Heart left ventricle (tissue), 16 donors: ENCODE measurements at regions not wholly inside any gene's neighbourhood (a gene's known extent, or its start where the extent isn't known, plus 50 kb on each side); places are given as distances from the start of the nearest gene placed in this dataset.

Source experiments
- ATAC-seq, 4 donors: fragments of 200-7000 bp; cut with Tn5 transposase; one replicate each; pipeline ENCODE4 v1.9.1; 2020 to 2022; ENCODE audit warnings: moderate library complexity in 4 of 4, mild to moderate bottlenecking in 3 of 4, moderate number of reproducible peaks in 1 of 4
- DNase-seq, 5 donors: peaks; one replicate each; pipeline ENCODE4 v3.0.0-alpha.2; 2020
- H3K27ac ChIP-seq, 12 donors: fragments of 200-600 bp; sonication (generic) in 4 of 12; one replicate each; pipeline versions ENCODE4 v1.5.0 to v1.8.0; 2016 to 2022; ENCODE audit warnings: mild to moderate bottlenecking in 2 of 12
- H3K27me3 ChIP-seq, 9 donors: fragments of 200-600 bp; sonication (generic) in 2 of 9; one replicate each; pipeline versions ENCODE4 v1.5.1 to v1.8.0; 2016 to 2022; ENCODE audit warnings: mild to moderate bottlenecking in 3 of 9
- H3K36me3 ChIP-seq, 9 donors: fragments of 200-600 bp; sonication (generic) in 2 of 9; one replicate each; pipeline versions ENCODE4 v1.5.0 to v1.8.0; 2018 to 2022; ENCODE audit warnings: mild to moderate bottlenecking in 2 of 9
- H3K4me1 ChIP-seq, 12 donors: fragments of 200-600 bp; sonication (generic) in 4 of 12; one replicate each; pipeline versions ENCODE4 v1.5.0 to v1.8.0; 2016 to 2022; ENCODE audit warnings: mild to moderate bottlenecking in 3 of 12
- H3K4me3 ChIP-seq, 12 donors: fragments of 200-600 bp; sonication (generic) in 4 of 12; one replicate each; pipeline versions ENCODE4 v1.5.0 to v1.8.0; 2017 to 2022; ENCODE audit warnings: mild to moderate bottlenecking in 9 of 12, moderate library complexity in 4 of 12
- H3K9me3 ChIP-seq, 12 donors: fragments of 200-600 bp; sonication (generic) in 4 of 12; one replicate each; pipeline versions ENCODE4 v1.5.0 to v1.8.0; 2016 to 2022; ENCODE audit warnings: mild to moderate bottlenecking in 1 of 12
- POLR2A ChIP-seq, 2 donors: fragments of 450-650 bp; IDR thresholded peaks; one replicate each; pipeline ENCODE4 v1.6.1; 2017; ENCODE audit warnings: antibody characterized with exemption in 2 of 2, mild to moderate bottlenecking in 2 of 2, moderate library complexity in 2 of 2
- WGBS, 4 donors: extraction: QIAGEN DNeasy Blood & Tissue Kit in 2 of 4; methylation state at CpG; one replicate each; pipeline versions ENCODE4 v1.1.5 to v1.1.7; 2013 to 2018; 5-methylcytosine and 5-hydroxymethylcytosine counted together
- intact Hi-C, 10 donors: fragments of 100-400 bp; cut with DNase I; formaldehyde crosslinking; loops; one replicate each; pipeline versions ENCODE4 v1.11.1 to v1.14.2; 2022
- TF ChIP-seq, protein P1 (sequence below), 12 donors: fragments of 200-600 bp; sonication (generic) in 4 of 12; IDR thresholded peaks; one replicate each; pipeline versions ENCODE4 v1.5.0 to v1.8.0; 2018 to 2022; ENCODE audit warnings: antibody characterized with exemption in 12 of 12, mild to moderate bottlenecking in 5 of 12
- donor health status: ischemic (EF 13 %, LVEDD 7.1; RV severe dilation, severe dysfunction).
- donor health status: healthy with polysubstance abuse.
- donor health status: DM: no; HTN: yes; CAD: no.
- donor health status: DM: no; HTN: no; CAD: no.
- donor health status: ischemic (EF 25% LVEDD 6.9; RV normal size, moderate dysfunction).
- donor health status: ischemic (EF 25% LVEDD 5.7; RV mildly dilated, moderate dysfunction).
- donor health status: healthy.
- donor health status: DM: yes; HTN: yes; CAD: no.
- donor health status: ischemic (EF 35%, LVEDD 5.7; RV mildly dilated, moderate dysfunction).
- donor health status: nonischemic (EF 11% LVEDD 7.7; RV severe dilation, severe dysfunction).
- donor health status: DM: yes; HTN: yes; CAD: no.
- donor health status: PGD.
- donor health status: ischemic (EF 29% LVEDD 5.4; RV normal size, mild dysfunction).
- donor health status: nonischemic (EF 23%, LVEDD 6.1; RV moderate dilation, normal function).

DNA sequence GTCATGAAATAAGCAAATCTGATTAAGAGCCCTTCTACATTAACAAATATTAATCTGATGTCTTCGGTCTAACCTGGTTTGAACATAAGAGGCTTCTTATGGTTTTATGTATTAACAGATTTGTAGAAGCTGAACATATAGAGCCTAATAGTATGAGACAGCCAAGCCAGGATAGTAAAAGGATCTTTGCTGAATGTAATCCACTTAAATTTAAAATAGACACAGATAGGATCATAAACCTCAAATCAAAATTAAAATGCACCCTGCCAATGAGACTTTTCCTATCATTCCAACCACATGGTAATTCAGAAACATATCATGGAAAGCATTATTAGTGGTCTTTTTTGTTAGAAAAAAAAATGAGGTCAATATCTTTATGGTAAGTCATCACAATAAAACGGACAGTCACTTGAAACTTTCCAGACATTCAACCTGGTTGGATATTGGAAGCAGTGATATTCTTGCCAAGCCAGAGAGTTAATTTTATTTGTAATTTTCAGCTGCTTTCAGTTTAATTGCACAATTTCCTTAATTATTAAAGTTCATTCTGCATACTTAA, 606.9 kb upstream of the SALL1 start:
- H3K27ac ChIP-seq, result no peak overlapping the region
- peaks cover 0 to 3% (median 0%) of the 10 kb centered on the region in 12 donors for H3K4me1 ChIP-seq
- WGBS, 4 donors, result 72 to 87% (median 82%) methylated on average over 2 of the region's 2 CpGs
- H3K9me3 ChIP-seq, result no peaks in the 10 kb centered on the region
- peaks cover 0 to 43% (median 9%) of the 10 kb centered on the region in 9 donors for H3K27me3 ChIP-seq
- intact Hi-C loops, result no loop called here
- no peaks in the 10 kb centered on the region for H3K36me3 ChIP-seq
- TF ChIP-seq, protein P1, sequence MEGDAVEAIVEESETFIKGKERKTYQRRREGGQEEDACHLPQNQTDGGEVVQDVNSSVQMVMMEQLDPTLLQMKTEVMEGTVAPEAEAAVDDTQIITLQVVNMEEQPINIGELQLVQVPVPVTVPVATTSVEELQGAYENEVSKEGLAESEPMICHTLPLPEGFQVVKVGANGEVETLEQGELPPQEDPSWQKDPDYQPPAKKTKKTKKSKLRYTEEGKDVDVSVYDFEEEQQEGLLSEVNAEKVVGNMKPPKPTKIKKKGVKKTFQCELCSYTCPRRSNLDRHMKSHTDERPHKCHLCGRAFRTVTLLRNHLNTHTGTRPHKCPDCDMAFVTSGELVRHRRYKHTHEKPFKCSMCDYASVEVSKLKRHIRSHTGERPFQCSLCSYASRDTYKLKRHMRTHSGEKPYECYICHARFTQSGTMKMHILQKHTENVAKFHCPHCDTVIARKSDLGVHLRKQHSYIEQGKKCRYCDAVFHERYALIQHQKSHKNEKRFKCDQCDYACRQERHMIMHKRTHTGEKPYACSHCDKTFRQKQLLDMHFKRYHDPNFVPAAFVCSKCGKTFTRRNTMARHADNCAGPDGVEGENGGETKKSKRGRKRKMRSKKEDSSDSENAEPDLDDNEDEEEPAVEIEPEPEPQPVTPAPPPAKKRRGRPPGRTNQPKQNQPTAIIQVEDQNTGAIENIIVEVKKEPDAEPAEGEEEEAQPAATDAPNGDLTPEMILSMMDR (IDR thresholded peaks at IDR 0.05), result no peak
- no peak for TF ChIP-seq POLR2A (IDR thresholded peaks at IDR 0.05)
- DNase-seq (no peak), ATAC-seq (no peak)
- no peak overlapping the region for H3K4me3 ChIP-seq

DNA sequence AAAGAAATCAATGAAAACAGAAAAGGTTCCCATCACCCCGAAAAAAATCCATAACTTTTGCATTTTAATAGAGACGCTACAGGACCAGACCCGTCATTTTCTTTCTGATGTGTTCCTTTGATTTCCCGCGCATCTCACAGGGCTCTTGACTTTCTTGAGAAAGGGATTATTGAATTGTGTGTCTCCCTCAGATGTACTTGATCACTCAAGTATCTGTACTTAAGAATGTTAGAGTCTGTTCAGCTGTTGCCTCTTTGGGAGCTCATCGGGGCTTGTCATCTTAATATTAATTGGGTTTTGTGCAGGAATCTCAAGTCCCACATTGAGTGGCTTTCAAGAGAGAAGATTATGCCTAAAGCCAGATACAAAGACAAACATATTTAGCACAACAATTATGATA, 606.4 kb upstream of the SALL1 start:
- H3K4me1 ChIP-seq, result peaks cover 0 to 3% (median 0%) of the 10 kb centered on the region in 12 donors
- no peak for ATAC-seq
- H3K9me3 ChIP-seq, result no peaks in the 10 kb centered on the region
- WGBS, 4 donors, result 87 to 92% (median 88%) methylated on average over 6 of the region's 6 CpGs
- no peak overlapping the region for H3K27ac ChIP-seq
- intact Hi-C loops, result no loop called here
- TF ChIP-seq, protein P1 (IDR thresholded peaks at IDR 0.05), result no peak
- no peak for TF ChIP-seq POLR2A (IDR thresholded peaks at IDR 0.05)
- no peak for DNase-seq
- H3K36me3 ChIP-seq, result no peaks in the 10 kb centered on the region
- H3K27me3 ChIP-seq, result peaks cover 0 to 45% (median 8%) of the 10 kb centered on the region in 9 donors
- no peak overlapping the region for H3K4me3 ChIP-seq

DNA sequence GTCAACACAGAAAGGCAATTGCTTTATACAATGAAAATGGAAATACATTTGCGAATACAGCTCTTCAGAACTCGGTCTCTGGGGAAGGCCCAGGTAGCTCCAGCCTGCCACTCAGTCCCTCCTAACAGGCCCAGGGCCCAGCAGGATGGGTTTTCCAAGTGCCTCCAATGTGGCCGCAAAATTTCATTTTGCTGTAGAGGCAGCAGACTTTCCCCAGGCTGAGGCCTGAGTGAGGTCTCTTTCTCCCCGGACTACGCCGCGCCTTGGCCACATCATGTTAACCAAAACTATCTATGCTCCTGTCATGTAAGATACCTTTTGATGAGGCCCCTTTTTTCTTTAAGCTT, 606.0 kb upstream of the SALL1 start:
- DNase-seq (no peak), ATAC-seq (no peak)
- TF ChIP-seq, protein P1 (IDR thresholded peaks at IDR 0.05), result no peak
- TF ChIP-seq POLR2A (IDR thresholded peaks at IDR 0.05), result no peak
- Histone ChIP-seq H3K9me3 (no peaks in the 10 kb centered on the region), H3K27ac (no peak overlapping the region), H3K36me3 (no peaks in the 10 kb centered on the region), H3K27me3 (peaks cover 0 to 49% (median 5%) of the 10 kb centered on the region in 9 donors), H3K4me1 (no peaks in the 10 kb centered on the region), H3K4me3 (no peak overlapping the region)
- intact Hi-C loops, result no loop called here
- WGBS, 4 donors, result 90 to 94% (median 93%) methylated on average over 7 of the region's 7 CpGs

DNA sequence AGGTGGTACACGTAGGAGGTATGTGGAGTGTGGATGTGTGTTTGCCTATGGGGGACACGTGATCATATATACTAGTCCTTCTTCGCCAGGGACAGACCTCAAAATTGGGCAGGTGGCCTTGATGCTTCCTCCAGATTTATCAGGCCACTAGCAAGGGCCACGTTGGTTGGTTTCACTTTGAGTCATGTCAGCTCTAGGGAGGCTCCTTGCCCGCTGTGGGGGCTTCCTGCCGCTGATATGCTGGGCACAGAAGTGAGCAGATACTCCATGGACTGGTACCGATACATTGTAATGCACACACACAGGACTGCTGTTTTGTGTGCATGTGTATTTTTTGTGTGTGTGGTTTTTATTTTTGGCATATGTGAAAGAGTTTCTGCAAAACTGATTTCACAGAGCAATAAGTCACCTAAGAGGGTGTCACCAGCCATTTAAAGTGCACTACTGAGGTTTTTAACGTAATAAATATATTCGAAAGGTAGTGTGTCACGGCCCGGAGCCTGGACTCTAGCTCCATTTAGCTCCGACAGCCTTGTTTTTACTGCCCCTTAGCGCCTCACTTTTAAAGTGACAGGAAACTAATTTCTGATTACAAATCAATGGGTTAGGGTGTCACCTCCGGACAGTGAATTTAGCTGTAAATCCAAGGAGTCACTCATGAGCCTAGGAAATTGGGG, 605.5 kb upstream of the SALL1 start:
- Histone ChIP-seq H3K4me3 (no peak overlapping the region), H3K27ac (no peak overlapping the region), H3K4me1 (no peaks in the 10 kb centered on the region), H3K9me3 (no peaks in the 10 kb centered on the region), H3K36me3 (no peaks in the 10 kb centered on the region), H3K27me3 (peaks cover 0 to 45% (median 5%) of the 10 kb centered on the region in 9 donors)
- DNase-seq, result no peak
- WGBS, 4 donors, result 68 to 80% (median 73%) methylated on average over 13 to 14 of the region's 14 CpGs
- intact Hi-C loops, result no loop called here
- ATAC-seq, result no peak
- TF ChIP-seq, protein P1 (IDR thresholded peaks at IDR 0.05), result no peak
- TF ChIP-seq POLR2A (IDR thresholded peaks at IDR 0.05), result no peak
